WTC11 (cell line): ENCODE measurements at regions not wholly inside any gene's neighbourhood (a gene's known extent, or its start where the extent isn't known, plus 50 kb on each side); places are given as distances from the start of the nearest gene placed in this dataset.

Source experiments
- ATF6 ChIP-seq: sonication (generic); formaldehyde crosslinking; IDR thresholded peaks from 2 replicates; pipeline ENCODE4 v1.8.1; 2023; ENCODE audit warnings: mild to moderate bottlenecking, missing genetic modification reagents
- CREM ChIP-seq: sonication (generic); formaldehyde crosslinking; IDR thresholded peaks from 2 replicates; pipeline ENCODE4 v1.8.1; 2022; ENCODE audit warnings: mild to moderate bottlenecking, missing genetic modification reagents, moderate library complexity
- CTCF ChIP-seq: fragments of 200-600 bp; IDR thresholded peaks from 2 replicates; pipeline ENCODE4 v1.8.0; 2022; ENCODE audit warnings: antibody characterized with exemption
- E2F4 ChIP-seq: sonication (generic); formaldehyde crosslinking; IDR thresholded peaks from 2 replicates; pipeline ENCODE4 v1.8.1; 2022; ENCODE audit warnings: low read depth, mild to moderate bottlenecking, moderate library complexity, missing genetic modification reagents, borderline replicate concordance
- GABPB1 ChIP-seq: sonication (generic); formaldehyde crosslinking; IDR thresholded peaks from 2 replicates; pipeline ENCODE4 v1.8.1; 2023; ENCODE audit warnings: mild to moderate bottlenecking, missing genetic modification reagents
- MLX ChIP-seq: sonication (generic); formaldehyde crosslinking; IDR thresholded peaks from 2 replicates; pipeline ENCODE4 v1.8.1; 2023; ENCODE audit warnings: mild to moderate bottlenecking, missing genetic modification reagents, moderate library complexity
- NFYB ChIP-seq: sonication (generic); formaldehyde crosslinking; conservative IDR thresholded peaks from 2 replicates; pipeline ENCODE4 v1.8.0; 2022; ENCODE audit warnings: low read depth, missing genetic modification reagents
- TP53 ChIP-seq: sonication (generic); formaldehyde crosslinking; IDR thresholded peaks from 2 replicates; pipeline ENCODE4 v1.8.1; 2023; ENCODE audit warnings: mild to moderate bottlenecking, missing genetic modification reagents
- USF1 ChIP-seq: sonication (generic); formaldehyde crosslinking; IDR thresholded peaks from 2 replicates; pipeline ENCODE4 v1.8.0; 2022; ENCODE audit warnings: mild to moderate bottlenecking, missing genetic modification reagents
- ZNF396 ChIP-seq: fragments of 250-450 bp; sonication (Bioruptor Pico); IDR thresholded peaks from 2 replicates; pipeline ENCODE4 v1.8.0; 2021; ENCODE audit warnings: mild to moderate bottlenecking, moderate library complexity, borderline replicate concordance

- TF ChIP-seq TP53 (CRISPR knock-in tag): no peak
- no peak for TF ChIP-seq CTCF
- no peak for TF ChIP-seq ZNF396 (CRISPR knock-in tag)
- no peak for TF ChIP-seq GABPB1 (CRISPR knock-in tag)
- no peak for TF ChIP-seq NFYB (CRISPR knock-in tag)
- no peak for TF ChIP-seq MLX (CRISPR knock-in tag)
- TF ChIP-seq ATF6: no peak
- TF ChIP-seq USF1 (CRISPR knock-in tag): no peak
- no peak for TF ChIP-seq E2F4 (CRISPR knock-in tag)
- TF ChIP-seq CREM (CRISPR knock-in tag): no peak
Observed at GRCh38 chr7:51577390-51577789, 260.8 kb upstream of the COBL start.
